T-helper 9 cell (primary cell): ENCODE measurements at regions not wholly inside any gene's neighbourhood (a gene's known extent, or its start where the extent isn't known, plus 50 kb on each side); places are given as distances from the start of the nearest gene placed in this dataset.
"Not testable (repeated sequence)": the region's sequence is repeated elsewhere in the genome, so short reads cannot be mapped to it uniquely, and the experiment has no call there.

ENCODE experiments used
- DNase-seq: peaks from one replicate; pipeline ENCODE4 v3.0.0-alpha.2; 2020

- not testable (repeated sequence) for DNase-seq
Observed at GRCh38 chr7:6882321-6882721, 56.2 kb upstream of the CCZ1B start.

GRCh38 chr7:6883756-6884155 is 57.7 kb upstream of the CCZ1B start:
- DNase-seq, result not testable (repeated sequence)

- no peak for DNase-seq
Observed at GRCh38 chr7:6886198-6886597, 60.1 kb upstream of the CCZ1B start.

GRCh38 chr7:6888267-6889045 is 62.4 kb upstream of the CCZ1B start:
- DNase-seq, result not testable (repeated sequence)

- no peak for DNase-seq
Observed at GRCh38 chr7:6889252-6889812, 63.3 kb upstream of the CCZ1B start.

- not testable (repeated sequence) for DNase-seq
Observed at GRCh38 chr7:6902097-6902518, 76.0 kb upstream of the CCZ1B start.

GRCh38 chr7:6903289-6903688 is 77.2 kb upstream of the CCZ1B start:
- DNase-seq, result not testable (repeated sequence)

- not testable (repeated sequence) for DNase-seq
Observed at GRCh38 chr7:6903792-6904191, 77.7 kb upstream of the CCZ1B start.

- DNase-seq, result no peak
Observed at GRCh38 chr7:6917258-6917657, 91.2 kb upstream of the CCZ1B start.

GRCh38 chr7:6919169-6919568 is 93.1 kb upstream of the CCZ1B start:
- not testable (repeated sequence) for DNase-seq

GRCh38 chr7:6924523-6924922 is 98.4 kb upstream of the CCZ1B start:
- DNase-seq, result not testable (repeated sequence)

- DNase-seq, result not testable (repeated sequence)
Observed at GRCh38 chr7:6926193-6927174, 100.4 kb upstream of the CCZ1B start.

GRCh38 chr7:6927643-6928042 is 101.6 kb upstream of the CCZ1B start:
- DNase-seq, result not testable (repeated sequence)

GRCh38 chr7:6929588-6929987 is 103.5 kb upstream of the CCZ1B start:
- not testable (repeated sequence) for DNase-seq

GRCh38 chr7:6930081-6930635 is 104.1 kb upstream of the CCZ1B start:
- DNase-seq, result not testable (repeated sequence)

- DNase-seq, result not testable (repeated sequence)
Observed at GRCh38 chr7:6930787-6931186, 104.7 kb upstream of the CCZ1B start.

GRCh38 chr7:6931456-6931855 is 105.4 kb upstream of the CCZ1B start:
- not testable (repeated sequence) for DNase-seq

- not testable (repeated sequence) for DNase-seq
Observed at GRCh38 chr7:6933954-6934632, 108.0 kb upstream of the CCZ1B start.

GRCh38 chr7:6934981-6935380 is 108.9 kb upstream of the CCZ1B start:
- no peak for DNase-seq

GRCh38 chr7:6936626-6937025 is 110.6 kb upstream of the CCZ1B start:
- DNase-seq, result not testable (repeated sequence)

- not testable (repeated sequence) for DNase-seq
Observed at GRCh38 chr7:6937746-6938145, 111.7 kb upstream of the CCZ1B start.

- not testable (repeated sequence) for DNase-seq
Observed at GRCh38 chr7:6938284-6938683, 112.2 kb upstream of the CCZ1B start.
